ENCODE measurements at regions not wholly inside any gene's neighbourhood (a gene's known extent, or its start where the extent isn't known, plus 50 kb on each side); places are given as distances from the start of the nearest gene placed in this dataset.

DNA sequence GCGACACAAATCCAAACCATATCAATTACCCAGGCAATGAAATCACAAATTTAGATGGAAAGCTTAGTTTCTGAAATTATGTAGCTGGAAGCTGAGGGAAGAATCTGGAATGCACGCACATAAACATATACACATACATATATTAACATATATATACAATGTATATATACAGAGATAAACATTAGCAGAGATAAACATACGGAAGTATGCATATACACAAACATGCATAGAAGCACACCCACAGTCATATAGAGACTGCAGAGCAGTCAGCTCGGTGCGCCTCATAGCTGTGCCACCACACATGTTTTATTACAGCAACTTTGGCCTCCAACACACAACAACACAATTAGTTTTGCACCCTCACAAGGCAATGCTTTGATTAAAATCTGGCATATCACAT is 288.1 kb downstream of the TEX29 start:
- Histone ChIP-seq H3K4me1 (ENCODE audit: control insufficient read depth, low read length) (no peaks in the 10 kb centered on the region), H4K20me1 (ENCODE audit: control insufficient read depth, insufficient read depth, low read depth, low read length) (no peaks in the 10 kb centered on the region), H3K27me3 (ENCODE audit: control insufficient read depth, low read length) (no peaks in the 10 kb centered on the region), H3K9me2 (replicated peaks; ENCODE audit: control insufficient read depth, low read length) (no peaks in the 10 kb centered on the region), H3K9me3 (ENCODE audit: control insufficient read depth, insufficient read depth, low read length) (no peaks in the 10 kb centered on the region), H3F3A (ENCODE audit: control insufficient read depth, insufficient read depth) (no peaks in the 10 kb centered on the region), H3K36me3 (ENCODE audit: control insufficient read depth, low read length) (no peaks in the 10 kb centered on the region), H3K27ac (ENCODE audit: low read depth, low read length) (no peak overlapping the region), H3K79me2 (ENCODE audit: control insufficient read depth, low read length) (no peaks in the 10 kb centered on the region), H3K4me3 (ENCODE audit: low read length) (no peak overlapping the region), H3K4me2 (ENCODE audit: low read length) (no peak overlapping the region)
- TF ChIP-seq EZH2phosphoT487 (IDR thresholded peaks at IDR 0.05; ENCODE audit: borderline replicate concordance, low read length), result no peak
- TF ChIP-seq, protein P1, sequence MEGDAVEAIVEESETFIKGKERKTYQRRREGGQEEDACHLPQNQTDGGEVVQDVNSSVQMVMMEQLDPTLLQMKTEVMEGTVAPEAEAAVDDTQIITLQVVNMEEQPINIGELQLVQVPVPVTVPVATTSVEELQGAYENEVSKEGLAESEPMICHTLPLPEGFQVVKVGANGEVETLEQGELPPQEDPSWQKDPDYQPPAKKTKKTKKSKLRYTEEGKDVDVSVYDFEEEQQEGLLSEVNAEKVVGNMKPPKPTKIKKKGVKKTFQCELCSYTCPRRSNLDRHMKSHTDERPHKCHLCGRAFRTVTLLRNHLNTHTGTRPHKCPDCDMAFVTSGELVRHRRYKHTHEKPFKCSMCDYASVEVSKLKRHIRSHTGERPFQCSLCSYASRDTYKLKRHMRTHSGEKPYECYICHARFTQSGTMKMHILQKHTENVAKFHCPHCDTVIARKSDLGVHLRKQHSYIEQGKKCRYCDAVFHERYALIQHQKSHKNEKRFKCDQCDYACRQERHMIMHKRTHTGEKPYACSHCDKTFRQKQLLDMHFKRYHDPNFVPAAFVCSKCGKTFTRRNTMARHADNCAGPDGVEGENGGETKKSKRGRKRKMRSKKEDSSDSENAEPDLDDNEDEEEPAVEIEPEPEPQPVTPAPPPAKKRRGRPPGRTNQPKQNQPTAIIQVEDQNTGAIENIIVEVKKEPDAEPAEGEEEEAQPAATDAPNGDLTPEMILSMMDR (IDR thresholded peaks at IDR 0.05; ENCODE audit: low read depth, low read length, poor library complexity, severe bottlenecking), result no peak

DNA sequence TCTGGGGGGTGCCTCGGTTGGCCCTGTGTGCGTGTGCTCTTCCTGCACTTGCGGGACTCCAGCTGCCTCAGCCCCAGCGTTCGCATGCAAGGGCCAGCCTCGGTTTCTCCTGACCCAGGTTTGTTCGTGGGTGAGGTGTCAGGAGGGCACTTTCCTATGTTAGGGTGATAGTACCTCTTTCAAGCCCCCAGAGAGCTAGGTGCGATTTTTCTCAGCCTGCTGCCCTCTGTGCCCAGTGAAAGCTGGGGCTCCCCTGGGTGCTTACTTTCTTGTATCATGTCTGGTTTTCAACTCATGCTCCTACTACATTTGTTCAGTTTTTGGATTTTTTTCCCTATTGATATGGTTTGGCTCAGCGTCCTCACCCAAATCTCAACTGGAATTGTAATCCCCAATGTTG is 289.2 kb downstream of the TEX29 start:
- Histone ChIP-seq H4K20me1 (ENCODE audit: control insufficient read depth, insufficient read depth, low read depth, low read length) (no peaks in the 10 kb centered on the region), H3K9me3 (ENCODE audit: control insufficient read depth, insufficient read depth, low read length) (no peaks in the 10 kb centered on the region), H3K27me3 (ENCODE audit: control insufficient read depth, low read length) (no peaks in the 10 kb centered on the region), H3K4me1 (ENCODE audit: control insufficient read depth, low read length) (no peaks in the 10 kb centered on the region), H3K27ac (ENCODE audit: low read depth, low read length) (no peak overlapping the region), H3K9me2 (replicated peaks; ENCODE audit: control insufficient read depth, low read length) (no peaks in the 10 kb centered on the region), H3K36me3 (ENCODE audit: control insufficient read depth, low read length) (no peaks in the 10 kb centered on the region), H3K4me2 (ENCODE audit: low read length) (no peak overlapping the region), H3F3A (ENCODE audit: control insufficient read depth, insufficient read depth) (no peaks in the 10 kb centered on the region), H3K4me3 (ENCODE audit: low read length) (no peak overlapping the region), H3K79me2 (ENCODE audit: control insufficient read depth, low read length) (no peaks in the 10 kb centered on the region)
- no peak for TF ChIP-seq EZH2phosphoT487 (IDR thresholded peaks at IDR 0.05; ENCODE audit: borderline replicate concordance, low read length)
- TF ChIP-seq, protein P1 (IDR thresholded peaks at IDR 0.05; ENCODE audit: low read depth, low read length, poor library complexity, severe bottlenecking), result no peak

DNA sequence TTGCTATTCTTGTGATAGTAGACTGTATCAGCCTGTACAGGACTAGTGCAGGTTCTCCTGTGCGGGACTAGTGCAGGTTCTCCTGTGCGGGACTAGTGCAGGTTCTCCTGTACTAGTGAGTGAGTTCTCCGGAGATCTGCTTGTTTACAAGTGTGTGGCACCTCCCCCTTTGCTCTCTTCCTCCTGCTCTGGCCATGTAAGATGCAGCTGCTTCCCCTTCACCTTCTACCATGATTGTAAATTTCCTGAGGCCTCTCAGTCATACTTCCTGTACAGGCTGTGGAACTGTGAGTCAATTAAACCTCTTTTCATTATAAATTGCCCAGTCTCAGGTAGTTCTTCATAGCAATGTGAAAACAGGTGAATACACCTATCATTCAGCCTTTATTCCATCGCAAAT is 289.6 kb downstream of the TEX29 start:
- H3K9me2 ChIP-seq (replicated peaks; ENCODE audit: control insufficient read depth, low read length), result no peaks in the 10 kb centered on the region
- no peaks in the 10 kb centered on the region for H3K36me3 ChIP-seq (ENCODE audit: control insufficient read depth, low read length)
- no peaks in the 10 kb centered on the region for H3F3A ChIP-seq (ENCODE audit: control insufficient read depth, insufficient read depth)
- no peaks in the 10 kb centered on the region for H3K79me2 ChIP-seq (ENCODE audit: control insufficient read depth, low read length)
- H3K4me1 ChIP-seq (ENCODE audit: control insufficient read depth, low read length), result no peaks in the 10 kb centered on the region
- no peak for TF ChIP-seq EZH2phosphoT487 (IDR thresholded peaks at IDR 0.05; ENCODE audit: borderline replicate concordance, low read length)
- TF ChIP-seq, protein P1 (IDR thresholded peaks at IDR 0.05; ENCODE audit: low read depth, low read length, poor library complexity, severe bottlenecking), result no peak
- H4K20me1 ChIP-seq (ENCODE audit: control insufficient read depth, insufficient read depth, low read depth, low read length), result no peaks in the 10 kb centered on the region
- H3K9me3 ChIP-seq (ENCODE audit: control insufficient read depth, insufficient read depth, low read length), result no peaks in the 10 kb centered on the region
- H3K4me3 ChIP-seq (ENCODE audit: low read length), result no peak overlapping the region
- H3K27me3 ChIP-seq (ENCODE audit: control insufficient read depth, low read length), result no peaks in the 10 kb centered on the region
- no peak overlapping the region for H3K4me2 ChIP-seq (ENCODE audit: low read length)
- H3K27ac ChIP-seq (ENCODE audit: low read depth, low read length), result no peak overlapping the region

DNA sequence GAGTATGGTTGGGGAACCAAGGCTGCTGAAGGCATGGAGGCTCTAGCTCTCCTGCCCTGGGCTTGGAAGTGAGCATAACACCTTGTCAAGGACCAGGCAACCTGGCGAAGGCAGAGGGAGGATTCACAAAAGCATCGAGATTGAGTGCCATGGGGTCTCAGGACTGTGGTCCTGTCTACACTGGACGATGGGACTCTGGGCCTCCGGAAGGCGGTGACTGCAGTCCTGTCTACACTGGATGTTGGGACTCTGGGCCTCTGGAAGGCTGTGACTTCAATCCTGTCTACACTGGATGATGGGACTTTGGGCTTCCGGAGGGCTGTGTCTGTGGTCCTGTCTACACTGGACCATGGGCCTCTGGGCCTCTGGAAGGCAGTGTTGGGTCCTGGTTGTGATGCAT is 290.4 kb downstream of the TEX29 start:
- H3K27me3 ChIP-seq (ENCODE audit: control insufficient read depth, low read length), result no peaks in the 10 kb centered on the region

More for the DNA sequence above, 290.4 kb downstream of the TEX29 start:
- H3F3A ChIP-seq (ENCODE audit: control insufficient read depth, insufficient read depth), result no peaks in the 10 kb centered on the region
- no peak overlapping the region for H3K4me2 ChIP-seq (ENCODE audit: low read length)
- H3K36me3 ChIP-seq (ENCODE audit: control insufficient read depth, low read length), result no peaks in the 10 kb centered on the region
- H3K79me2 ChIP-seq (ENCODE audit: control insufficient read depth, low read length), result no peaks in the 10 kb centered on the region
- H3K4me1 ChIP-seq (ENCODE audit: control insufficient read depth, low read length), result no peaks in the 10 kb centered on the region
- H3K27ac ChIP-seq (ENCODE audit: low read depth, low read length), result no peak overlapping the region
- no peak overlapping the region for H3K4me3 ChIP-seq (ENCODE audit: low read length)
- TF ChIP-seq EZH2phosphoT487 (IDR thresholded peaks at IDR 0.05; ENCODE audit: borderline replicate concordance, low read length), result no peak
- TF ChIP-seq, protein P1 (IDR thresholded peaks at IDR 0.05; ENCODE audit: low read depth, low read length, poor library complexity, severe bottlenecking), result no peak
- no peaks in the 10 kb centered on the region for H4K20me1 ChIP-seq (ENCODE audit: control insufficient read depth, insufficient read depth, low read depth, low read length)
- no peaks in the 10 kb centered on the region for H3K9me2 ChIP-seq (replicated peaks; ENCODE audit: control insufficient read depth, low read length)
- no peaks in the 10 kb centered on the region for H3K9me3 ChIP-seq (ENCODE audit: control insufficient read depth, insufficient read depth, low read length)

Data from DOHH2 (cell line).